ENCODE measurements at regions not wholly inside any gene's neighbourhood (a gene's known extent, or its start where the extent isn't known, plus 50 kb on each side); places are given as distances from the start of the nearest gene placed in this dataset.

DNA sequence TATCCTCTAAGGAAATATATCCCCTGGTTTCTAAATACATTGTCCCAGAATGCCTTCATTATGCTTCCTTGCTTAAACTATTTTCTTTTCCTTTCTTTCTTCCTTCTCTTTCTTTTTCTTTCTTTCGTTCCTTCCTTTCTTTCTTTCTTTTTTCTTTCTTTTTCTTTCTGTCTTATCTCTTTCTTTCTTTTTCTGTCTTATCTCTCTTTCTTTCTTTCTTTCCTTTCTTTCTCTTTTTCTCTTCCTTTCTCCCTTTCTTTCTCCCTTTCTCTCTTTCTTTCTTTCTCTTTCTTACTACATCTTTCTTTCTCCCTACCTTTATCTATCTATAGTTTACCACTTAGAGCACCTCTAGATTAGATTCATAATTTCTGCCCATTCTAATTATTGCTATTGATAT lies 552.1 kb downstream of the PYDC2 start:
- no peak for TF ChIP-seq CTCF (IDR thresholded peaks at IDR 0.05)
- no peak for TF ChIP-seq POLR2A (IDR thresholded peaks at IDR 0.05)
- no peak for TF ChIP-seq POLR2AphosphoS5 (IDR thresholded peaks at IDR 0.05; ENCODE audit: insufficient read depth in 1 of 2, low read depth in 1 of 2)

Measured in vagina (tissue), 2 donors.